ENCODE measurements at regions not wholly inside any gene's neighbourhood (a gene's known extent, or its start where the extent isn't known, plus 50 kb on each side); places are given as distances from the start of the nearest gene placed in this dataset.

DNA sequence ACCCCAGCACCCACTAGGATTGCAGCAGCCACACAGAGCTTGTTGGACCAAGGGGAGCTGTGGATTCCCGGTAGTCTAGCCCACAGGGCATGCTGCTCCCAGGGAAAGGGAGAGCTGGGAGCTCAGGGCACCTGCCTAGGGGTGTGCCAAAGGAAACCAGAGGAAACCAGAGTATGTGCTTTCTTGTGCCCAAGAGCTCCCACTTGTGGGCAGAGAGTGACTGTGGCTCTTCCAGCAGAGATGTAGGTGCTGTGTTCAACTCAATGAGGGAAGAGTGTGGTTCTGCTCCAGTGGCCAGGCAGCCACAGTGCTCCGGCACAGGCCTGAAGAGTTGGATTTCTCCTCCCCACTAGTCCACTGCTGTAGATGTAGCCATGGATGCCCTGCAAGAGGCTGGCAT, 1050.0 kb upstream of the INTU start:
- DNase-seq (ENCODE audit: low spot score): no peak
- no peak for TF ChIP-seq CTCF (IDR thresholded peaks at IDR 0.05)
- ATAC-seq (ENCODE audit: low FRiP score): no peak

DNA sequence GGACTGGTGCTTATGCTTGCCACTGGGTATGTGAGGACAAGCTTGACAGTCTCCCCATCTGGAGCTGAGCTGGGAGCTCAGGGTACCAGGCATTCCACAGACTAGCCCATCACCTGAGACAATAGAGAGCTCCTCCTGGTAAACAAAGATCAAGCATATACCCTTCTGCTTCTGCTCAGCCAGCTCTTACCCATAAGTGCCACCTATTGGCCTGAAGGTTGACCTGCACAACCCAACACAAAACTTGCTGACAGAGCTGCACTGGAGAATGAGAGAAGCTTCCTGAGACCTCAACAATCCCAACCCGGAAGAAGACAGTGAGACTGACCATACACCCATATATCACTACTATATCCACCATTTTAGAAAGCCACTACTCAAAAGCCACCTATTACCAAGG, 1049.2 kb upstream of the INTU start:
- no peak for TF ChIP-seq CTCF (IDR thresholded peaks at IDR 0.05)

GRCh38 chr4:126591583-126591982, 1041.2 kb upstream of the INTU start:
- ATAC-seq (ENCODE audit: low FRiP score) (no peak), DNase-seq (ENCODE audit: low spot score) (no peak)
- no peak for TF ChIP-seq CTCF (IDR thresholded peaks at IDR 0.05)

More for the DNA sequence above, 1049.2 kb upstream of the INTU start:
- DNase-seq (ENCODE audit: low spot score) (no peak), ATAC-seq (ENCODE audit: low FRiP score) (no peak)

DNA sequence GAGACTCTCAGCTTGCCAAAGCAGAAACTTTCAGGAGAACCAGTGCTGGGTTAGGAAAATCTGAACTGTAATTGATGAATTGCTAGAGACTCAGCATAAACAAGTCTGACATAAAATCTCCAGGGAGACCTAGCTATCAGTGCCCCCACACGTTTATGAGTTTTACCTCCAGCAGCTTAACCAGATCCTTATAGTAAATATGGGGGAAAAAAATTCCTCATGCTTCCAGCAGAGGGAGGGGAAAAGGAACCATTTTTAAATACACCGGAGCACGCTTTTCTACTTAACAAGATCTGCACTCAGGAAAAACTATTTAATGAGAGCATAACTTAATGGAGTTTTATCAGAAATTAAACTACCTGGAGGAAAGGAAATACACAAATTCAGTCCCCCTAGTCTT, 1040.7 kb upstream of the INTU start:
- ATAC-seq (ENCODE audit: low FRiP score) (no peak), DNase-seq (ENCODE audit: low spot score) (no peak)
- TF ChIP-seq CTCF (IDR thresholded peaks at IDR 0.05): no peak

DNA sequence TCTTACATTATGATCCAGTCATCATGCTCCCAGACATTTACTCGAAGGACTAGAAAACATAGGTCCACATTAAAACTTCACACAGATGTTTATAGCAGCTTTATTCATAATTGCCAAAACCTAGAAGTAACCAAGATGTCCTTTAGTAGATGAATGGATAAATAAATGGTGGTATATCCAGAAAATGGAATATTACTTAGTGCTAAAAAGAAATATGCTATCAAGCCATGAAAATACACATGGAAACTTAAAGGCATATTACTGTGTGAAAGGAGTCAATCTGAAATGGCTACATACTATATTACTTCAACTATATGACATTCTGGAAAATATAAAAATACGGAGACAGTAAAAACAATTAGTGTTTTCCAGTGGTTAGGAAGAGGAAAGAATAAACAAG, 1039.1 kb upstream of the INTU start:
- TF ChIP-seq CTCF (IDR thresholded peaks at IDR 0.05): no peak
- ATAC-seq (ENCODE audit: low FRiP score): no peak
- DNase-seq (ENCODE audit: low spot score): no peak

DNA sequence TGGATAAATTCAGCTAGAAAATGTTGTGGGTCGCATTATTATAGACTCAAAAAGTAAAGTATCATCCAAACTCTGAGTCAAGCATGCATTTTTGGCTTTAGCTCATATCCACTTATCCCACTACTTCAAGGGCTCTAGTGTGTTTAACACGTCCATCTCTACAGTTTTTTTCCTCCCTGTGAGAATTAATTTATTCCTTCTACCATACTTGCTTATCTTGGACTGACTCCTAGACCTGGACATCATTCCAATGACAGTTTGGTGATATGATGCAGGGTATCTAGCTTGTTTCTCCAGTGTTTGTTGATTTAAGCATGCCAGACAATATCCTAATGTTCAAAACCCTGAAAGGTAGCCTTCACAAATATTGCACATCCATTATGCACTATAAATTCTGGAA, 1037.1 kb upstream of the INTU start:
- DNase-seq (ENCODE audit: low spot score) (no peak), ATAC-seq (ENCODE audit: low FRiP score) (no peak)
- TF ChIP-seq CTCF (IDR thresholded peaks at IDR 0.05): no peak

DNA sequence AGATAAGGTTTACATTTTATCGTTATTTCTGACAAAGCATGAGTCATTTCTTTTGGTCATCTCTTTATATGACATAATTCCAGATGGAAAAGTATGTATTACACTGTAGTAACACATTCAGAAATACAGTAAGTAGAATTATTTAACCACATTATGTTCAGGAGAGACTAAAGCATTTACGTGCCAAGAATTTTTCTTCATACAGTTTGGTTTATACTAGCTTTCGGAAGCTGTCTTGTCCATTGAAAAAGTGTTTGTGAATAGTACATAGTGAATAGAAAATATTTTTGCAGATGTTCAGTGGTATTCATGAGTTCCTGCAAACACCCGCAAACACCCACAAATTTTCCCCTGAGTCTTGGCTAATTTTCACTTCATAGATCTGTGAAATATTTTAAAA, 1033.0 kb upstream of the INTU start:
- ATAC-seq (ENCODE audit: low FRiP score) (no peak), DNase-seq (ENCODE audit: low spot score) (no peak)
- TF ChIP-seq CTCF (IDR thresholded peaks at IDR 0.05): no peak

Measured in omental fat pad (tissue), 3 donors.